PC-3 (cell line): ENCODE measurements at regions not wholly inside any gene's neighbourhood (a gene's known extent, or its start where the extent isn't known, plus 50 kb on each side); places are given as distances from the start of the nearest gene placed in this dataset.

Experiments
- ATAC-seq: fragments of 200-7000 bp; cut with Tn5 transposase; 2 replicates; pipeline ENCODE4 v1.9.1; 2020; ENCODE audit warnings: mild to moderate bottlenecking, moderate library complexity
- BruUV-seq: library from RNA; stranded (reverse); fragments of 400-500 nt; replicated peaks from 2 replicates; lab custom pipeline; 2021; lab: Mats Ljungman, UMichigan
- CTCF ChIA-PET: fragments of 300-600 bp; sonication (Branson Sonifier 250); formaldehyde crosslinking; loops from one replicate; lab custom pipeline; 2022; ENCODE audit warnings: antibody characterized with exemption; lab: Charles Lee
- POLR2A ChIA-PET: fragments of 300-600 bp; sonication (Branson Sonifier 250); formaldehyde crosslinking; loops from one replicate; lab custom pipeline; 2022; ENCODE audit warnings: antibody characterized with exemption; ENCODE audit not compliant: unreplicated experiment; lab: Charles Lee
- DNase-seq: peaks from one replicate; pipeline ENCODE4 v3.0.0-alpha.2; 2015
- H2AFZ ChIP-seq: fragments of 300-600 bp; sonication (generic); 2 replicates; pipeline ENCODE4 v1.6.0; 2016; ENCODE audit warnings: antibody characterized with exemption, low read length
- H3F3A ChIP-seq: fragments of 300-600 bp; sonication (generic); one replicate; pipeline ENCODE4 v1.6.0; 2017; ENCODE audit warnings: antibody characterized with exemption, low read length, control low read depth, mild to moderate bottlenecking; ENCODE audit not compliant: unreplicated experiment
- H3K27ac ChIP-seq: fragments of 300-600 bp; sonication (generic); 2 replicates; pipeline ENCODE4 v1.5.1; 2016; ENCODE audit warnings: mild to moderate bottlenecking, low read length
- H3K27me3 ChIP-seq: fragments of 300-600 bp; sonication (generic); 2 replicates; pipeline ENCODE4 v1.6.1; 2016; ENCODE audit warnings: low read length, mixed read lengths
- H3K36me3 ChIP-seq: fragments of 300-600 bp; sonication (generic); 2 replicates; pipeline ENCODE4 v1.6.1; 2016; ENCODE audit warnings: low read depth, mixed run types, low read length, mixed read lengths
- H3K4me1 ChIP-seq: fragments of 300-600 bp; sonication (generic); 2 replicates; pipeline ENCODE4 v1.5.1; 2016; ENCODE audit warnings: low read length; ENCODE audit not compliant: insufficient read depth
- H3K4me2 ChIP-seq: fragments of 300-600 bp; sonication (generic); 2 replicates; pipeline ENCODE4 v1.6.0; 2016; ENCODE audit warnings: low read length
- H3K4me3 ChIP-seq: fragments of 300-600 bp; sonication (generic); 2 replicates; pipeline ENCODE4 v1.5.1; 2016; ENCODE audit warnings: mild to moderate bottlenecking, low read length, mixed read lengths
- H3K79me2 ChIP-seq: fragments of 300-600 bp; sonication (generic); 2 replicates; pipeline ENCODE4 v1.6.1; 2017; ENCODE audit warnings: low read length, mixed read lengths
- H3K9ac ChIP-seq: fragments of 300-600 bp; sonication (generic); 2 replicates; pipeline ENCODE4 v1.6.0; 2016; ENCODE audit warnings: mild to moderate bottlenecking, low read length
- H3K9me2 ChIP-seq: fragments of 300-600 bp; sonication (generic); replicated peaks from 2 replicates; pipeline ENCODE4 v1.6.1; 2016; ENCODE audit warnings: mixed run types, low read length, mixed read lengths
- H3K9me3 ChIP-seq: fragments of 300-600 bp; sonication (generic); 2 replicates; pipeline ENCODE4 v1.6.1; 2016; ENCODE audit warnings: low read length, mixed read lengths
- H4K20me1 ChIP-seq: fragments of 300-600 bp; sonication (generic); 2 replicates; pipeline ENCODE4 v1.6.1; 2016; ENCODE audit warnings: low read length, mixed read lengths
- CTCF ChIP-seq: fragments of 300-600 bp; sonication (generic); conservative IDR thresholded peaks from 2 replicates; pipeline ENCODE4 v1.5.1; 2017; ENCODE audit warnings: antibody characterized with exemption, low read depth, mild to moderate bottlenecking, low read length
- EZH2 ChIP-seq: fragments of 300-600 bp; sonication (generic); IDR thresholded peaks from one replicate; pipeline ENCODE4 v1.6.1; 2017; ENCODE audit warnings: antibody characterized with exemption, mild to moderate bottlenecking, low read length; ENCODE audit not compliant: unreplicated experiment
- EZH2phosphoT487 ChIP-seq: fragments of 300-600 bp; sonication (generic); IDR thresholded peaks from 2 replicates; pipeline ENCODE4 v1.6.1; 2018; ENCODE audit warnings: mild to moderate bottlenecking, antibody characterized with exemption, low read length, borderline replicate concordance
- intact Hi-C: fragments of 100-400 bp; cut with micrococcal nuclease; formaldehyde crosslinking; loops from 2 replicates; pipeline ENCODE4 v1.9.0; 2023

- DNase-seq (no peak), ATAC-seq (no peak)
- no peaks in the 10 kb centered on the region for H4K20me1 ChIP-seq
- H3F3A ChIP-seq: no peaks in the 10 kb centered on the region
- H3K9ac ChIP-seq: no peak overlapping the region
- no peaks in the 10 kb centered on the region for H3K9me2 ChIP-seq
- H3K36me3 ChIP-seq: no peaks in the 10 kb centered on the region
- H3K79me2 ChIP-seq: no peaks in the 10 kb centered on the region
- no peak overlapping the region for H3K4me2 ChIP-seq
- H3K4me3 ChIP-seq: no peak overlapping the region
- POLR2A ChIA-PET: no interaction called here
- intact Hi-C loops: no loop called here
- no peaks in the 10 kb centered on the region for H3K27me3 ChIP-seq
- TF ChIP-seq EZH2phosphoT487 (no peak), CTCF (no peak), EZH2 (no peak)
- BruUV-seq: no TSS peak
- H3K4me1 ChIP-seq: no peaks in the 10 kb centered on the region
- CTCF ChIA-PET: no interaction called here
- H3K27ac ChIP-seq: no peak overlapping the region
- H3K9me3 ChIP-seq: peaks cover 43% of the 10 kb centered on the region
- H2AFZ ChIP-seq: no peak overlapping the region
These were observed 683.8 kb downstream of the DOK5 start for GRCh38 chr20:55159230-55159629.

GRCh38 chr20:55158446-55158845 is 683.1 kb downstream of the DOK5 start:
- Histone ChIP-seq H3K9ac (no peak overlapping the region), H3K79me2 (no peaks in the 10 kb centered on the region), H3K36me3 (no peaks in the 10 kb centered on the region), H3K9me3 (peaks cover 45% of the 10 kb centered on the region), H3K9me2 (no peaks in the 10 kb centered on the region), H2AFZ (no peak overlapping the region), H4K20me1 (no peaks in the 10 kb centered on the region), H3K4me1 (no peaks in the 10 kb centered on the region), H3F3A (no peaks in the 10 kb centered on the region), H3K27ac (no peak overlapping the region), H3K4me2 (no peak overlapping the region), H3K27me3 (no peaks in the 10 kb centered on the region), H3K4me3 (no peak overlapping the region)
- BruUV-seq: no TSS peak
- DNase-seq (no peak), ATAC-seq (no peak)
- no peak for TF ChIP-seq EZH2phosphoT487
- no peak for TF ChIP-seq CTCF
- no peak for TF ChIP-seq EZH2
- POLR2A ChIA-PET: no interaction called here
- intact Hi-C loops: no loop called here
- CTCF ChIA-PET: no interaction called here

- TF ChIP-seq CTCF (no peak), EZH2phosphoT487 (no peak), EZH2 (no peak)
- Histone ChIP-seq H2AFZ (no peak overlapping the region), H3K9me3 (peaks cover 51% of the 10 kb centered on the region), H3K4me2 (no peak overlapping the region), H3K9ac (no peak overlapping the region), H3K4me3 (no peak overlapping the region), H3F3A (no peaks in the 10 kb centered on the region), H3K79me2 (no peaks in the 10 kb centered on the region), H4K20me1 (no peaks in the 10 kb centered on the region), H3K27me3 (no peaks in the 10 kb centered on the region), H3K9me2 (no peaks in the 10 kb centered on the region), H3K36me3 (no peaks in the 10 kb centered on the region), H3K4me1 (no peaks in the 10 kb centered on the region), H3K27ac (no peak overlapping the region)
- ChIA-PET CTCF (no interaction called here), POLR2A (no interaction called here)
- DNase-seq (no peak), ATAC-seq (no peak)
- no TSS peak for BruUV-seq
- intact Hi-C loops: no loop called here
These were observed 680.0 kb downstream of the DOK5 start for GRCh38 chr20:55155360-55155759.
